Brain microvascular endothelial cell (primary cell): ENCODE measurements at regions not wholly inside any gene's neighbourhood (a gene's known extent, or its start where the extent isn't known, plus 50 kb on each side); places are given as distances from the start of the nearest gene placed in this dataset.

ENCODE experiments used
- DNase-seq: peaks from one replicate; pipeline ENCODE4 v3.0.0-alpha.2; 2020
- H3K27ac ChIP-seq: fragments of 250-450 bp; sonication (Bioruptor Pico); 2 replicates; pipeline ENCODE4 v1.5.1; 2020; ENCODE audit warnings: mild to moderate bottlenecking, moderate library complexity
- H3K27me3 ChIP-seq: fragments of 250-450 bp; sonication (Bioruptor Pico); replicated peaks from 2 replicates; pipeline ENCODE4 v1.5.1; 2020; ENCODE audit warnings: mild to moderate bottlenecking
- H3K36me3 ChIP-seq: fragments of 250-450 bp; sonication (Bioruptor Pico); replicated peaks from 2 replicates; pipeline ENCODE4 v1.5.1; 2020; ENCODE audit warnings: mild to moderate bottlenecking
- H3K4me3 ChIP-seq: 2 replicates; pipeline ENCODE4 v1.5.1; 2011; ENCODE audit warnings: low read depth, mild to moderate bottlenecking, control low read depth, low read length, moderate library complexity
- CTCF ChIP-seq: IDR thresholded peaks from 2 replicates; pipeline ENCODE4 v1.5.1; 2011; ENCODE audit warnings: low read depth, mild to moderate bottlenecking, moderate library complexity, low read length, control low read depth, inconsistent platforms; ENCODE audit errors: missing control alignments
- in situ Hi-C: cut with HindIII; loops from 2 replicates; pipeline ENCODE4 v1.10.0; 2017; ENCODE audit warnings: low sequenced_read_pairs, low pct_ligation_motif_present

GRCh38 chr12:34212651-34213050 lies 190.4 kb downstream of the ALG10 start:
- Histone ChIP-seq H3K27ac (no peak overlapping the region), H3K4me3 (no peak overlapping the region), H3K36me3 (no peaks in the 10 kb centered on the region), H3K27me3 (no peaks in the 10 kb centered on the region)
- DNase-seq, result no peak
- in situ Hi-C loops, result no loop called here
- no peak for TF ChIP-seq CTCF

DNA sequence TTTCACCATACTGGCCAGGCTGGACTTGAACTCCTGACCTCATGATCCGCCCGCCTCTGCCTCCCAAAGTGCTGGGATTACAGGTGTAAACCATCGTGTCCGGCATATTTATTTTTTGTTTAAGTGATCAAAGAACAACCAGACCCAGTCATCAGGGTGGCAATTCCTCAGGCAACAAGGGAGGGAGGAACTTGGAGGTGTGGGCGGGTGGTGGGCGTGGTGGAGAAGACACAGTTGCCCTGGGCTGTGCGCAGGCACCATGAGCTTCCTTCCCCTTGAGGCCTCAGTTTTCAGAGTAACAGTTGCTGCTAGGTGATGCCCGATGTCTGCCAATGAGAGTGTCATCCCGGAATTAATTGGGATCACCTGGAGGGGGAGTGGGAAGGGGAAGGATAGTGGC lies 191.7 kb downstream of the ALG10 start:
- H3K36me3 ChIP-seq, result no peaks in the 10 kb centered on the region
- no peaks in the 10 kb centered on the region for H3K27me3 ChIP-seq
- DNase-seq, result no peak
- in situ Hi-C loops, result no loop called here
- TF ChIP-seq CTCF, result no peak
- no peak overlapping the region for H3K4me3 ChIP-seq
- H3K27ac ChIP-seq, result no peak overlapping the region

GRCh38 chr12:34215213-34215892 lies 193.1 kb downstream of the ALG10 start:
- TF ChIP-seq CTCF, result no peak
- in situ Hi-C loops, result no loop called here

DNA sequence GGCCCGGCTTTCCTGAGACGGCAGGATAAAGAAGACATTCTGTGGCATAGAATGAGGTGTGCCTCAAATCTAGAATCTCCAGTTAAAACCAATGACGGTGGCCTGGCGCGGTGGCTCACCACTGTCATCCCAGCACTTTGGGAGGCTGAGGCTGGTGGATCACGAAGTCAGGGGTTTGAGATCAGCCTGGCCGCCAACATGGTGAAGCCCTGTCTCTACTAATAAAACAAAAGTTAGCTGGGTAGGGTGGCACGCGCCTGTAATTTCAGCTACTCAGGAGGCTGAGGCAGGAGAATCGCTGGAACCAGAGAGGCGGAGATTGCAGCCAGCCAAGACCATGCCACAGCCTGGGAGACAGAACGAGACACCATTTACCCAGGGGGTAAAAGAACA lies 193.6 kb downstream of the ALG10 start:
- H3K27ac ChIP-seq, result no peak overlapping the region
- in situ Hi-C loops, result no loop called here
- DNase-seq, result no peak
- no peak for TF ChIP-seq CTCF
- H3K36me3 ChIP-seq, result no peaks in the 10 kb centered on the region
- no peaks in the 10 kb centered on the region for H3K27me3 ChIP-seq
- H3K4me3 ChIP-seq, result no peak overlapping the region

More at GRCh38 chr12:34215213-34215892, 193.1 kb downstream of the ALG10 start:
- Histone ChIP-seq H3K36me3 (no peaks in the 10 kb centered on the region), H3K27me3 (no peaks in the 10 kb centered on the region), H3K4me3 (no peak overlapping the region), H3K27ac (no peak overlapping the region)
- DNase-seq, result no peak

- no peaks in the 10 kb centered on the region for H3K27me3 ChIP-seq
- no peaks in the 10 kb centered on the region for H3K36me3 ChIP-seq
- in situ Hi-C loops, result no loop called here
- H3K27ac ChIP-seq, result no peak overlapping the region
- TF ChIP-seq CTCF, result no peak
- no peak for DNase-seq
- no peak overlapping the region for H3K4me3 ChIP-seq
Measured at GRCh38 chr12:34217660-34218059, 195.4 kb downstream of the ALG10 start.

DNA sequence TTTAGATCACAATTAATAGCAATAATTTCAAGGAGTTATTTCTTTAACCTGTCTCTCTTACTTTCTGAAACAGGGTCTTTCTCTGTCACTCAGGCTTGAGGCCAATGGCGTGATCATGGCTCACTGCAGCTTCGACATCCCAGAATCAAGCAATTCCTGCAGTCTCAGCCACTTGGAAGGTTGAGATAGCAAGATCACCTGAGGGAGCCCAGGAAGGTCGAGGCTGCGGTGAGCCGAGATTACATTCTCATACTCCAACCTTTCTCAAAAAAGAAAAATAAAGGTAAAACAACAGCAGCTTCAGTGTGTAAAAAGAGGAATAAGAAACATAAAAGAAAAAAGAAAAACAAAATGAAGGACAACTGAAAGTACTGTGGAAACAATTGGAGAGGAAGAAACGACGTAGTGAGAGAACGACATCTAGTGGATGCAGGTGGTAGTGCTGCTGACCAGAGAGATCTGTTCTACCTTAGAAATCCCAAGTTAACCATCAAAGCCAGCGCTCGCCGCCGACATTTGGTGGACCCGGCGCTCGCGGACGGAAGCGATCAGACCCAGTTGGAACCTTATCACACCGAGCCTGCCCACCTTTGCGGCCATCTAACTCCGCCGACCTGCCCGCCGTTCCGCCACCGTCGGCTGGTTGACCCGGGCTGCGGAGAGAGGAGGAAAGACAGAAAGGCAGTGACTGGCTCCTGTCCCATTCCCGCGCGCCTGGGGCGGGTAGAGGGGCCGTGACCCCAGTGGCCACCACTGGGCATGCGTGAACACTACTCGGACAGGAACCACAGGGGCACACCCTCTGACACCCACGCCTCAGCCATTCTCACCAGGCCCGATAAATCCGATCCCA lies 196.1 kb downstream of the ALG10 start:
- in situ Hi-C loops, result no loop called here
- Histone ChIP-seq H3K4me3 (no peak overlapping the region), H3K27ac (no peak overlapping the region), H3K36me3 (no peaks in the 10 kb centered on the region), H3K27me3 (no peaks in the 10 kb centered on the region)
- peak; percentile 48 for DNase-seq
- TF ChIP-seq CTCF, result peak; percentile 76
